GM12872 (cell line): ENCODE measurements at regions not wholly inside any gene's neighbourhood (a gene's known extent, or its start where the extent isn't known, plus 50 kb on each side); places are given as distances from the start of the nearest gene placed in this dataset.

ENCODE experiments used
- TF ChIP-seq, protein P1 (sequence below): IDR thresholded peaks from 3 replicates; pipeline ENCODE4 v1.5.1; 2011; ENCODE audit warnings: low read depth, mild to moderate bottlenecking, low read length, moderate library complexity; ENCODE audit not compliant: insufficient read depth

DNA sequence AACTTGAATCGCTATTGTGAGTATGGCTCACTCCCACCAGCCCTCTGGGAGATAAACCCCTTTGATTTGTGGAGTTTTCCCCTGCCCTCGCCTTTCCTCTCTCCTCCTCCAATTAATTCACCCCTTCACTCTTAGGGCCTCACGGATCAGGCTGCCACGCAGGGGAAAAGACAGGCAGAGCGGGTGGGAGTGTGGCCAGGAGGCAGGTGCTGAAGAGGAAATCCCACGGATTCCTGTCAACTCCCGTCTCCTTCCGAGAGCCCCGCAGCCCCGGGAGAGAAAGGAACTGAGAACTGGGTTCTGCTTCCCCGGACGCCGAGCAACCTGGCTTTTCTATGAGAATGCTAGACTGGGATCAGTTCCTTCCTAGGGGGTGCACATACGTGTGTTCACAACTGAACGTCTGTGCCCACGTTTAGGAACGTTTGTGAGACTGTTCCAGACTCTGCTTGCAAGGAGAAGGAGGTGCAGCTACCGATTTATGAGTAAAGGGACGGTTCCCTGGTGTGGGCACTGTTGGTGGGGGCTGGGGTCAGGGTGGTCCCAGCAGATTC lies 314.5 kb upstream of the TLE4 start:
- TF ChIP-seq, protein P1, sequence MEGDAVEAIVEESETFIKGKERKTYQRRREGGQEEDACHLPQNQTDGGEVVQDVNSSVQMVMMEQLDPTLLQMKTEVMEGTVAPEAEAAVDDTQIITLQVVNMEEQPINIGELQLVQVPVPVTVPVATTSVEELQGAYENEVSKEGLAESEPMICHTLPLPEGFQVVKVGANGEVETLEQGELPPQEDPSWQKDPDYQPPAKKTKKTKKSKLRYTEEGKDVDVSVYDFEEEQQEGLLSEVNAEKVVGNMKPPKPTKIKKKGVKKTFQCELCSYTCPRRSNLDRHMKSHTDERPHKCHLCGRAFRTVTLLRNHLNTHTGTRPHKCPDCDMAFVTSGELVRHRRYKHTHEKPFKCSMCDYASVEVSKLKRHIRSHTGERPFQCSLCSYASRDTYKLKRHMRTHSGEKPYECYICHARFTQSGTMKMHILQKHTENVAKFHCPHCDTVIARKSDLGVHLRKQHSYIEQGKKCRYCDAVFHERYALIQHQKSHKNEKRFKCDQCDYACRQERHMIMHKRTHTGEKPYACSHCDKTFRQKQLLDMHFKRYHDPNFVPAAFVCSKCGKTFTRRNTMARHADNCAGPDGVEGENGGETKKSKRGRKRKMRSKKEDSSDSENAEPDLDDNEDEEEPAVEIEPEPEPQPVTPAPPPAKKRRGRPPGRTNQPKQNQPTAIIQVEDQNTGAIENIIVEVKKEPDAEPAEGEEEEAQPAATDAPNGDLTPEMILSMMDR: no peak

DNA sequence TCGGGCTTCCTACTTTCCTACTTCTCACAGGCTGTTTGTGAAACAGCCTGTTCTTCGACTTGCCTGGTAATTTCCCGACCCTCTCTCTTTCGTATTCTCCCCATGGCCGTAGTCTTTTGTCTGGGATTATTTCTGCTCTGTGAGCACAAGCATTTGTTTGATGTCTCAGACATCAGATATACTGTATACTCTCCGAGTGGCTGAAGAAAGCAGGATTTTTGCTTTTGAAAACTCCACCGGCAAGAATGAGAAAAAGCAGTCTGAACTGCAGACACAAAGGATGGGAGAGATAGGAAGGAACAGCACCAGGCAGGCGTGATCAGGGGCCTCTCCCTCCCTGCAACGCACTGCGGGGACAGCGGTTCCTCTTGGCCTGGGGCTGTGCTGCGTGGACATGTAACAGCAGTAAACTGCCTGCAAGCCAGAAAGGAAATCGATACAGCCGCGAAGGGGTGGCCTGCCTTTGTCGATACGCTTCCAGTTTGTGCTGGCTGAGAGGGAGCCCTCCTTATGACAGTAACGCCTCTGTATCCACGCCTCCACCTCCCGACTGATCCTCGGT lies 313.9 kb upstream of the TLE4 start:
- TF ChIP-seq, protein P1: no peak

DNA sequence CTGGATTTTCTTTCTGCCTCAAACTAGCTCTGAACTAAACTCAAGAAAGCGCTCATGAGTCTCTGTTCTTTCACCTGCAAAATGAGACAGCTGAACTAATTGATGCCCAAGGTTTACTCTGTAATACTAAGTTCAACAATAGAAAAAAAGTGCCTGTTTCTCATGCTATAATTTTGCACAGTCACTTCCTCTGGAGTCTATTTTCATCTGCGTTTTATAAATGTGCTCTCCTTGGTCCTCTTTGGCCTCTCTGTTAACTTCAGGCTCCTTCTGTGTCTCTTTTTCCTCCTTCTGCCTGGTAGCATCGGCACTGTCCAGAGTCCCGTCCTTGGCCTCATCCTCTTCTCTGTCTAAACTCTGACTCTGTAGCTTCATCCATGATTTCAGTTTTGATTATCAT lies 311.9 kb upstream of the TLE4 start:
- TF ChIP-seq, protein P1: no peak

DNA sequence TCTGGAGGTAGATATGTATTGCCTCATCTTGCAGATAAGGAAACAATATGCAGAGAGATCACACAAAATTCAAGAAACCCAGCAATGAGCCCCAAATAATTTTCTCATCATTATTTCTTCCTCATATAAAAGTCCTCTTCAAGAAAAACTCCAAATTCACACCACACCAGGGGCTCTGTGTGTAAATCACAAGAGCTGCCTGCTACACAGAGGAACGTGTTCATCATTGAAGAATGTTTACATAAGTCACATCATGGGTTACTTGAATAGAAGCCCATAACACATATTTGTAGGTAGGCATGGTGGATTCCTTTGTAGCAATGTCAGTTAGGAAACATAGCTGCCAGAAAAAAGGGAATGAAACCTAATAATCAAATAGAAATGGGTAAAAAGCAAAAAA lies 308.1 kb upstream of the TLE4 start:
- TF ChIP-seq, protein P1: no peak

DNA sequence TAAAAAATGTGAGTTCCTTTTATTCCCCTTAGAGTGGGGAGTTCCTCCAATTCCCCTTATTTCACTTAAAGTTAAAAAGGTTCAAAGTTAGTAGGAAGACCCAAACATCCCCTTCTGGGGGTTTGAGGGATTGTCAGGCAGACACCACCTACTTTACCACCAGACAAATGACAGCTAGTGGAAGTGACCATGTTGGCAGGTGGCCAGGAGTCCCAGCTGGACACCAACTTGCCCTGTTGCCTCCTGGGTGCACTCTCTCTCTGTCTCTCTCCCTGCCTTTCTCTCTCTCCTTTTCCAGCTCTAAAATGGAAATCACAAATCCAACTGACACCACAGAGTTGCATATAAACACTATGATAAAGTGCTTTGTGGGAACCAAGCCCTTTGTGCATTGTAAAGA lies 307.7 kb upstream of the TLE4 start:
- TF ChIP-seq, protein P1: no peak

DNA sequence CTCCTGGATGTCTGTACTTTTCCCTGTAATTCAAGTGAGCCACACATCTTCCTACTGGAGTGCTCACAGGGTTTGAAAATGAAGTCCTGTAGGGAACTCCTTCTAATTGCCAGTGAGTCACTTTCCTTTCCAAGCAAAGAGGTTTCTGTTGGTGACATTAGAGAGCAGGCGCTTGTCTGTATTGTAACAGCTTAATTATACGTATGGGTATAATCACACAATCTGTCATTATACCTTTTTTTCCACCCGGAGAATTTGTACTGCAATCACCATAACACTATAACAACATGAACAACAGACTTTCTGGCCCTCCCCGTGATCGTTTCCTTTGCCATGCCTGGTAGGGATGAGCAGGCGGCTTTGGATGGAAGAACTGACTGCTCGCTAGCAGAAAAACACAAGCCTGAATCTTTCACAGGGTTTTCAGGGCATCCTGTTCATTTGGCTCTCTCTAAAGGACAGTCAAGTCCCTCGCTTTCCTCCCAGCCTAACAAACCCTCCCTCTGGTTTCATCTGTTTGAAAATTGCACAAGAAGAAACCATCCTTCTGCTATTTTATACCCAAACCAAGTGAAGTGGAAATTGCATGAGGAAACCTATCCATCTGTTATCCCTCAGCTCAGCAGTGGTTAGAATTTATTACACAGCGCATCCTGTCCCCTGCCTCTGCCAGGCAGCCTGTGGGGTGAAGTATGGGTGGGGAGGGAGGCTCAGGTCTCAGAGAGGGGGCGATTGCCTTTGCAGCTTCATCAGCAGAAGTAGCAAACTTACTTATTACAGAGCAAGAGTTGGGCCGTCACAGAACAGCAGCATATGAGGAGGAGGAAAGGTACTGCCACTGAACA lies 307.0 kb upstream of the TLE4 start:
- TF ChIP-seq, protein P1: no peak

DNA sequence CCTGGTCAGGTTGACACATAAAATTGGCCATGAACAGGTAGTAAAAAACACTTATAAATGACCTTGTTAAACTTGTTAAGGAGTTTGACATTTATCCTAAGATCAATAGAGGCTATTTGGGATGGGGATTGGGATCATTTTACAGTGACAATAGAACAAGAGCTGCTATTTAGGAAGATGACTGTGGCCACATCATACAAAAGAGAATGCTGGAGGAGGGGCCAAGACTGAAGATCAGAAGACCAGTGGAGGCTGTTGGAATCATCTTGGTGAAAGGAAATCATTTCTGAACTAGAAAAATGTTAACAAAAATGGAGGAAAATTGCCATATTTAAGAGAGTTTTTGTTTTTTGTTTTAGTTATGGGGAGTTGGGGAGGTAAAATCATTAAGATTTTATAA lies 304.8 kb upstream of the TLE4 start:
- TF ChIP-seq, protein P1: no peak
